ENCODE measurements at regions not wholly inside any gene's neighbourhood (a gene's known extent, or its start where the extent isn't known, plus 50 kb on each side); places are given as distances from the start of the nearest gene placed in this dataset.

DNA sequence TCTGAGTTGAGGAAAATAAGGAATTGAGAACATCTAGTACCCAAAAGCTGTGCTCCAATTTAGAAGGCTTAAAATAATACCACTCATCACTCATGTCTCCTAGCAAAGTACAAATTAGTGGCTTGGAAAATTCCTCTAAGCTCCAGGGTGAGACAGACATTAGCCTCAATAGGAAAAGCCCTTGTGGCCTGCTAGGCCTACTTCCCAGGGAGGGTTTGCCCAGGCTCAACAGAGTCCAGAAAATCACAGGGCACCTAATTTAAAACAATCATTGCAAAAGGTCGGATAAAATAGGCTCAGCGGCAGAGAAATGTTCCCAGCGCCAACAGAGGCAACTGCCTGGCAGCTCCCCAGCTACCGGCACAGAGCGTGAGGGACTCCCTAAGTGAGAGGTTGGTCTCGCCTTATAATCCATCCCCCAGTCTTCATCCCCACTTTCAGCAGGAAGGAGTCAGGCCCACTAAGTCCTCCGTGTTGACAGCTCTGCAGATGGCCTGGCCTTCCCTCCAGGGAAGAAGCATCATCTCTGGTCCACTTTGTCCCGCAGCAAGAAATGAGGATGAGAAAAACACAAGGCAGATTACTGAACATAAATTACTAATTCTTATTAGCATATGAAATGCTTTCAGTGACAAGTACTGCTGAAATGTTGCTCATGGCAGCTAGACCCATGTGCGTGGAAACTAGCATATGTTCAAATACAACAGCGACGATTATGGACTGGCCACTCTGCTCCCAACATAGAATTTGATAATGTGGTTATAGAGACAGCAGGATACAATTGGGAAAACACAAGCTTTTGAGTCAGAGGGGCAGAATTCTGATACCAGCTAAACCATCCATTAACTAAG, 1177.7 kb upstream of the AUTS2 start:
- H3K4me1 ChIP-seq, result no peaks in the 10 kb centered on the region
- TF ChIP-seq CTCF (IDR thresholded peaks at IDR 0.05), result no peak
- no peak overlapping the region for H2AFZ ChIP-seq
- no peak overlapping the region for H3K27ac ChIP-seq
- no peak overlapping the region for H3K4me2 ChIP-seq (ENCODE audit: low read length)
- no peak overlapping the region for H3K9ac ChIP-seq
- no peaks in the 10 kb centered on the region for H3K27me3 ChIP-seq (ENCODE audit: control insufficient read depth, insufficient read depth, low read length)
- H3K79me2 ChIP-seq, result no peaks in the 10 kb centered on the region
- no peaks in the 10 kb centered on the region for H3K36me3 ChIP-seq (ENCODE audit: control insufficient read depth, insufficient read depth, low read length)
- no peak overlapping the region for H3K4me3 ChIP-seq (ENCODE audit: low read depth, low read length)
- no peaks in the 10 kb centered on the region for H3K9me3 ChIP-seq (ENCODE audit: control insufficient read depth, low read length)

DNA sequence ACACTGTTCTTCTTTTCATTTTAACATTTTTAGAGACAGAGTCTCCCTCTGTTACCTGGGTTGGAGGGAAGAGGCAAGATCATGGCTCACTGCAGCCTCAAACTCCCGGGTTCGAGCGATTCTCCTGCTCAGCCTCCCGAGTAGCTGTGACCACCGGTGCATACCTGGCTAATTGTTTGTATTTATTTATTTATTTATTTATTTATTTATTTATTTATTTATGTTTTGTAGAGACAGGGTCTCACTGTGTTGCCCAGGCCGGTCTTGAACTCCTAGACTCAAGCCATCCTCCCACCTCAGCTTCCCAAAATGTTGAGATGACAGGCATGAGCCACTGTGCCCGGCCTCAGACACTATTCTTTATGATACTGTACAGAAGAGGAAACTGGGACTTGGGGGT, 1176.6 kb upstream of the AUTS2 start:
- H3K36me3 ChIP-seq (ENCODE audit: control insufficient read depth, insufficient read depth, low read length), result no peaks in the 10 kb centered on the region
- H3K27ac ChIP-seq, result no peak overlapping the region
- no peaks in the 10 kb centered on the region for H3K4me1 ChIP-seq

DNA sequence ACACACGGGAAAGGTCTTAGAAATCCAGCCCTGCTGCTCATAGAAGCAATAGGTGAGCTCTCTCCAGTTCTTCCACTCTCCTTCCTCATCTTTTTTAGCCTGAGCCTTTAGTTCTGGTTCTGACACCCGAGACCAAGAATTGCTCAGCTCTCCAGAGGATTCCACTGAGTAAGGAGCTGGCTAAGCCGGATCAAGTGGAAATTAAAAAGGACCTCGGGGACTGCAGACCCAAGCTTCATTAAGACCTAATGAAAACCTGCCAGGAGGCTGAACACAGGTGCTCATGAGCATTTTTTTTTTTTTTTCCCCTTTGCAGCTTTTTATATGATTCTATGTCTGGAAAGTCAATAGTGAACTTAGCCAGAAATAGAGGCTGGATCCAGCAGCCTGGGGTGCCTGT, 1176.0 kb upstream of the AUTS2 start:
- H3K9me3 ChIP-seq (ENCODE audit: control insufficient read depth, low read length), result no peaks in the 10 kb centered on the region
- H3K9ac ChIP-seq, result no peak overlapping the region
- no peaks in the 10 kb centered on the region for H3K4me1 ChIP-seq
- no peaks in the 10 kb centered on the region for H3K36me3 ChIP-seq (ENCODE audit: control insufficient read depth, insufficient read depth, low read length)
- H3K4me2 ChIP-seq (ENCODE audit: low read length), result no peak overlapping the region
- H3K4me3 ChIP-seq (ENCODE audit: low read depth, low read length), result no peak overlapping the region
- no peak for TF ChIP-seq CTCF (IDR thresholded peaks at IDR 0.05)
- no peak overlapping the region for H3K27ac ChIP-seq
- H2AFZ ChIP-seq, result no peak overlapping the region
- H3K79me2 ChIP-seq, result no peaks in the 10 kb centered on the region
- no peaks in the 10 kb centered on the region for H3K27me3 ChIP-seq (ENCODE audit: control insufficient read depth, insufficient read depth, low read length)

More for the DNA sequence above, 1176.6 kb upstream of the AUTS2 start:
- Histone ChIP-seq H3K4me3 (ENCODE audit: low read depth, low read length) (no peak overlapping the region), H3K79me2 (no peaks in the 10 kb centered on the region), H3K4me2 (ENCODE audit: low read length) (no peak overlapping the region), H3K9ac (no peak overlapping the region), H3K9me3 (ENCODE audit: control insufficient read depth, low read length) (no peaks in the 10 kb centered on the region), H3K27me3 (ENCODE audit: control insufficient read depth, insufficient read depth, low read length) (no peaks in the 10 kb centered on the region), H2AFZ (no peak overlapping the region)
- no peak for TF ChIP-seq CTCF (IDR thresholded peaks at IDR 0.05)

DNA sequence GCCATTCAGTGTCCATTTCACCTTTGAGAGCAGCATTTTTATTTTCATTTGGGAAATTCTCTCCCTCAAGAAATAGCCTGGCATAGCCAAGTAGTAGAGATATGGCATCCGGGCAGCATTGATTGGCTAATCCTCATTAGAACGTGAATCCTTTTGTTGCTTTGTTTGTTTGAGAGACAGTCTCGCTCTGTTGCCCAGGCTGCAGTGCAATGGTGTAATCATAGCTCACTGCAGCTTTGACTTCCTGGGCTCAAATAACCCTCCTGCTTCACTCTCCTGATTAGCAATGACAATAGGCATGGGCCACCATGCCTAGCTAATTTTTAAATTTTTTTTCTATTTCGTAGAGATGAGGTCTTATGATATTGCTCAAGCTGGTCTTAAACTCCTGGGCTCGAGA, 1174.9 kb upstream of the AUTS2 start:
- Histone ChIP-seq H3K27me3 (ENCODE audit: control insufficient read depth, insufficient read depth, low read length) (no peaks in the 10 kb centered on the region), H3K9ac (no peak overlapping the region), H3K79me2 (no peaks in the 10 kb centered on the region), H2AFZ (no peak overlapping the region), H3K9me3 (ENCODE audit: control insufficient read depth, low read length) (no peaks in the 10 kb centered on the region), H3K4me2 (ENCODE audit: low read length) (no peak overlapping the region), H3K4me1 (no peaks in the 10 kb centered on the region), H3K4me3 (ENCODE audit: low read depth, low read length) (no peak overlapping the region), H3K36me3 (ENCODE audit: control insufficient read depth, insufficient read depth, low read length) (no peaks in the 10 kb centered on the region), H3K27ac (no peak overlapping the region)
- TF ChIP-seq CTCF (IDR thresholded peaks at IDR 0.05), result no peak
